ENCODE measurements at regions not wholly inside any gene's neighbourhood (a gene's known extent, or its start where the extent isn't known, plus 50 kb on each side); places are given as distances from the start of the nearest gene placed in this dataset.

- no peak for DNase-seq (ENCODE audit: low spot score)
- no peak overlapping the region for H3K4me3 ChIP-seq (ENCODE audit: low read depth in 1 of 3, low read length in 3 of 3)
- WGBS: 81% methylated on average over 4 of the region's 4 CpGs
Measured at GRCh38 chr9:8030095-8030494, 230.5 kb upstream of the DMAC1 start.

More at GRCh38 chr9:8030095-8030494, 230.5 kb upstream of the DMAC1 start:
- TF ChIP-seq EGR1 (IDR thresholded peaks at IDR 0.05; ENCODE audit: low read depth in 2 of 2) (no peak), ZBTB33 (IDR thresholded peaks at IDR 0.05) (no peak), SP1 (IDR thresholded peaks at IDR 0.05) (no peak), YY1 (IDR thresholded peaks at IDR 0.05) (no peak), FOXA1 (IDR thresholded peaks at IDR 0.05) (no peak), NR2F2 (IDR thresholded peaks at IDR 0.05) (no peak), MAX (IDR thresholded peaks at IDR 0.05) (no peak), HNF4A (conservative IDR thresholded peaks at IDR 0.05) (no peak), TAF1 (conservative IDR thresholded peaks at IDR 0.05) (no peak), ATF3 (IDR thresholded peaks at IDR 0.05) (no peak), GABPA (IDR thresholded peaks at IDR 0.05 in 1 of 2, conservative IDR thresholded peaks at IDR 0.05 in 1 of 2) (no peak), RXRA (IDR thresholded peaks at IDR 0.05) (no peak), RAD21 (IDR thresholded peaks at IDR 0.05) (no peak), REST (IDR thresholded peaks at IDR 0.05) (no peak), HNF4G (IDR thresholded peaks at IDR 0.05) (no peak), FOXA2 (IDR thresholded peaks at IDR 0.05) (no peak), JUND (IDR thresholded peaks at IDR 0.05) (no peak), CTCF (IDR thresholded peaks at IDR 0.05; ENCODE audit: low read depth, low read length, missing input control) (no peak)
- H3K27me3 ChIP-seq (ENCODE audit: control insufficient read depth in 4 of 4, insufficient read depth in 4 of 4, low read length in 3 of 4): no peaks in the 10 kb centered on the region
- H3K36me3 ChIP-seq (ENCODE audit: control insufficient read depth in 4 of 4, insufficient read depth in 3 of 4, low read depth in 1 of 4, low read length in 3 of 4): no peaks in the 10 kb centered on the region
- no peak overlapping the region for H3K9ac ChIP-seq (ENCODE audit: low read depth in 1 of 2, low read length in 2 of 2)
- no peaks in the 10 kb centered on the region for H3K9me3 ChIP-seq (ENCODE audit: control insufficient read depth in 4 of 4, low read length in 3 of 4)
- H3K27ac ChIP-seq (ENCODE audit: low read depth in 1 of 2, low read length in 2 of 2): no peak overlapping the region
- H3K4me1 ChIP-seq (ENCODE audit: control insufficient read depth in 4 of 4, insufficient read depth in 4 of 4, low read length in 3 of 4): no peaks in the 10 kb centered on the region
